ENCODE measurements at regions not wholly inside any gene's neighbourhood (a gene's known extent, or its start where the extent isn't known, plus 50 kb on each side); places are given as distances from the start of the nearest gene placed in this dataset.
"Not testable (repeated sequence)": the region's sequence is repeated elsewhere in the genome, so short reads cannot be mapped to it uniquely, and the experiment has no call there.

DNA sequence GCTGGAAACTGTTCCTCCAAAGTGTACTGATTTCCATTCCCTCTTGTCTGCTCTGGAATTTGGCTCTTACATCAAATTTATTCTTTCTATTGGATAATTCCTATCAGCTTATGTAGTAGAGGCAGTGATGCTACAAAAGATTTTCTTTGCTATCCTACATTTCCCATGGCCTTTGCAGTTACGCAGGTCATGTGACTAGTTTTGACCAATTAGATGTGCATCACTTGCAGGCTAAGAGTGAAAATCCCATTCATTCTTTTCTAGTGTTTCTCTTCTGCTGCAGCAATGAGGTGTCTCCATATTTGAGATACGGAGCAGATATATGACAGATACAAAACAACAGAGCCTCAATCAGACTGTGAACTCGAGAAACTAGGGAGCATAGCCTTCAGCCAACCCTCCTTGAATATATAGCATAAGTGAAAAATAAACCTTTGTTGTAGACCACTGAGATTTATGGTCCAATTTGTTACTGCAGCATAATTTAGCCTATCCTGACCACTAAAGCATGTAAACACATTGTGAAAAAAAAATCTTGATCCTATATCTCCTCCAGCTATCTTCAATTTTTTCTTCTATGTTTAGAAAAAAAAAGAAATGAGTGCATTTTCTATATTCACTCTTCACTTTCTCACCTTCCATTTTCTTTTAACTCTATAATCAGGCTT is 102.0 kb downstream of the HNMT start:
- DNase-seq, result no peak

DNA sequence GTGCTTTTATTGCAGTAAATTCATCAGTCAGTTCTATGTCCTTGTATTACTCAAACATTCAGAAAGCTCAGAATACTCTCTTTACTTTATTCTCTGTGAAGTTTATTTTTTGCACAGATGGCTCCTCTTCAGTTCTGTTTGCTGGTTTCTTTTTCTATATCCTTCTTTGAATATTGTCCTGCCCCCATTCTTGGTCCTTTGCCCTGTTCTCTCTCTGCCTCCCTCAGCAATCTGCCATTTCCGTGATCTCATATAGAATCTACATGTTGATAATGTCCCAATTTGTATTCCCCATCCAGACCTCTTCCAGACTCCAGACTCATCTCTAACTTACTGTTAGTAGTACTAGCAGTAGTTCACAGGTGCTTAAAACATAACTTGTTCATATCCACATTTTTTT is 102.6 kb downstream of the HNMT start:
- DNase-seq, result no peak

DNA sequence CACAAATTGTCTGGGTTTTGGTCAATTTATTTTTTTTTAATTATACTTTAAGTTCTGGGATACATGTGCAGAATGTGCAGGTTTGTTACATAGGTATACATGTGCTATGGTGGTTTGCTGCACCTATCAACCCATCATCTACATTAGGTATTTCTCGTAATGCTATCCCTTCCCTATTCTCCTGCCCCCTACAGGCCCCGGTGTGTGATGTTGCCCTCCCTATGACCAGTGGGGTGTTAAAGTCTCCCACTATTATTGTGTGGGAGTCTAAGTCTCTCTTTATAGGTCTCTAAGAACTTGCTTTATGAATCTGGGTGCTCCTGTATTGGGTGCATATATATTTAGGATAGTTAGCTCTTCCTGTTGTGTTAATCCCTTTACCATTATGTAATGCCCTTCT is 104.4 kb downstream of the HNMT start:
- not testable (repeated sequence) for DNase-seq

DNA sequence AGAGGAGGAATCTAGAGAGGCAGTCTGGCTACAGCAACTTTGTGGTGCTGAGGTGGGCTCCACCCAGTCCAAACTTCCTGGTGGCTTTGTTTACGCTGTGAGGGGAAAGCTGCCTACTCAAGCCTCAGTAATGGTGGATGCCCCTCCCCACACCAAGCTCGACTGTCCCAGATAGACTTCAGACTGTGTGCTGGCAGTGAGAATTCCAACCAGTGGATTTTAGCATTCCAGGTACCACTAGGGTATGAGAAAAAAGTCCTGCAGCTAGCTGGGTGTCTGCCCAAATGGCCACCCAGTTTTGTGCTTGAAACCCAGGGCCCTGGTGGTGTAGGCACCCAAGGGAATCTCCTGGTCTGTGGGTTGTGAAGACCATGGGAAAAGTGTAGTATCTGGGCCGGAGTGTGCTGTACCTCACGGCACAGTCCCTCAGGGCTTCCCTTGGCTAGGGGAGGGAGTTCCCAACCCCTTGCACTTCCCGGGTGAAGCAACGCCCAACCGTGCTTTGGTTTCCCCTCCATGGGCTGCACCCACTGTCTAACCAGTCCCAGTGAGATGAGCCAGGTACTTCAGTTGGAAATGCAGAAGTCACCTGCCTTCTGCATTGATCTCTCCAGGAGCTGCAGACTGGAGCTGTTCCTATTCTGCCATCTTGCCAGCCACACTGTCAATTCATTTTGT is 106.9 kb downstream of the HNMT start:
- not testable (repeated sequence) for DNase-seq

DNA sequence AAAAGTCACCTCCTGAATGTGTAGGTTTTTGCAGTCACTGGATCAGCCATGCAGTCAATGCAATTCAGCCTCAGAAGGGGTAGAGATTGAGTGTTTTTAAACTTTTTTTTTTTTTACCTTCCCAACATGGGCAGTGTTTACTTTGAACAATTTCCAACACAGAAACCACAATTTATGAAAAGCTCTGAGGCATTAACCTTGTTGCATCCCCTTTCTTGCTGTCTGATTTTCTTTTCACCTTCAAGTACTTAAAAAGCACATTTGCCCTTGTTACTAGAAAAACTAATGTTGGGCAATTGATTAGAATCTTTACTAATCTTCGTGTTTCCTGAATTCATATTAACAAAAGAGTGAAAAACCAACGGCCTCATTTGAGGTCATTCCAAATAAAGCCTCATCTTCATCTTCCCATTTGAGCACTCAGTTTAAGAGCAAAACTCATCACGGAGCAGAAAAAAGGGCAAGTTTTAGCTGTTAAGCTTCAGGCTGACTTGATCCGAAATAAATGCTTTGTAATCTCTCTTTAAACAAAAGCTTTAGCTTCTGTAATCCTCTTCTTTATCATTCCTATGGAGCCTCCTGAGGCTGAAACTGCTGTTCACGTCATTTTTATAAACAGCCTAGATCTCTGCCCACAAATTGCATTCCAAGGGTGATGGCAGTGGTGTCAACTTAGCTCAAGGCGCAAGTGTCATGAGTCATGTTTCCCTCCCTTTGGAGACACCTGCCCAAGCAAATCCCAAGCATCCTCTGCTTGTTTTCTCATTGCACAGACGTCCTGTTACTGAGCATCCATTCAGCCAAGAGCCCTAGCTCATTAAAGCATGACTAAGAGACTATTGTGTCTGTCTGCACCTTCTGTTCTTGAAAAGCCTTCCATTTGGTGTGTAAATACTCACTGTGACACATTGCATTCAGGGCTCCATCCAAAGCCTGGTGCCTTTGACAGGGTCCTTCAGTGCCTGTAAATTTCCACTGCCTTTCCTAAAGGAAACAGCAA is 107.7 kb downstream of the HNMT start:
- DNase-seq, result peak; percentile 57

DNA sequence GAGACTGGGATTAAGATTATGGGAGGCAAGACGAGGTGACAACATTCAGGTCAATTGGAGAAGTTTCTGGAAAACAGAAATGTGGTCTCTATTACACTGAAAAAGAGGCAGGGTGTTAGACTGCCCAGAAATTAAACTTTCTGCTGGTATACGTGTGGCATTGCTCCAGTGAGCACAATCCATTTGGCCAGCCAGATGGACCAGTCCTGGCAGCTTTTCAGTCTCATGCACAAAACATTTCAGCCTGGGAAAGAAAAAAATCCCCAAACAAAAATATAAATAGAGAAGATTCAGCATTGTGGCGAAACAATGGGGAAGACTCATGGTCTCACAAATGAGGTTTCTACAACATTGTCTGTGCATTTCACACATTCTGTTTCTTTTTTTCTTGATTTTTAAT is 113.9 kb downstream of the HNMT start:
- DNase-seq, result no peak

DNA sequence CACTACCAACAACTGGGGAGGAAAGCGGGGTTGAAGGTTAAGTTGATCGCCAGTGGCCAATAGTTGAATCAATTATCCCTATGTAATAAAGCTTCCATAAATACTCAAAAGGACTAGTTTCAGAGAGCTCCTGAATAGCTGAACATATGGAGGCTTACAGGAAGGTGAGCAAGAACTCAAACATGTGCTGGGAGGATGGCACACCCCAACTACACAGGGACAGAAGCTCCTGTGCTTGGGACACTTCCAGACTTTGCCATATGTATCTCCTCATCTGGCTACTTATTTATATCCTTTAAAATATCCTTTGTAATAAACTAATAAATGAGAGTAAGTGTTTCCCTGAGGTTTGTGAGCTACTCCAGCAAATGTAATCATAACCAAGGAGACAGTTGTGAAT is 115.7 kb downstream of the HNMT start:
- DNase-seq, result no peak

DNA sequence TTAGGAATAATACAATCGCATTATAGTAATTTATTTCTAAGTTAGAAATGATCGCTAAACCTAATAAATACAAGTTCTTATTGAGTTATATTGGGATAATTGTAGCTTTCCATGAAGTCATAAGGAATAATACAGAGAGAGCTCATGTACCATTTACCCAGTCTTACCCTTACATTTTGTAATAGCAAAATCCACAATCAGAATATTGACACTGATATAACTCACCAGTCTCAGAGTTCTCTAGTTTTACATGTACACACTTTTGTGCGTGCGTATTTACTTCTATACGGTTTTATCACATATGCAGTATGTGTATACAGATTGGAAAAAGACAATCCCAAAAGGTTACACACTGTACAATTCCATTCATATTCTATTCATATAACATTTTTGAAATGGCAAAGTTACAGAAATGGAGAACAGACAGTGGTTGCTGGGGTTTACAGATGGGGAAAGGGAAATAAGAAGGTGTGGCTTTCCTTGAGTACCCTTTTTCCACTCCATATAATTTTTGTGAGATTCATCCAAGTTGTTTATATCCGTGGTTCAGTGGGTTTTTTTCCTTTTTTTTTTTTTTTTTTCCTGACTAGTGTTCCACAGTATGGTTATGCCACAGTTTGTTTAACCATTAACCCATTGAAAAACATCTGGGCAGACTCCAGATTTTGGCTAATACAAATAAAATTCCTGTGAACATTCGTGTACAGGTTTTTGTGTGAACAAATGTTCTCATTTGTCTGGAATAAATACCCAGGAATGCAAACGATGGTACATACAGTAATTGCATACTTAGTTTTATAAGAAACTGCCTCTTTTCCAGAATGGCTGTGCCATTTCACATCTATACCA is 117.2 kb downstream of the HNMT start:
- DNase-seq, result no peak

DNA sequence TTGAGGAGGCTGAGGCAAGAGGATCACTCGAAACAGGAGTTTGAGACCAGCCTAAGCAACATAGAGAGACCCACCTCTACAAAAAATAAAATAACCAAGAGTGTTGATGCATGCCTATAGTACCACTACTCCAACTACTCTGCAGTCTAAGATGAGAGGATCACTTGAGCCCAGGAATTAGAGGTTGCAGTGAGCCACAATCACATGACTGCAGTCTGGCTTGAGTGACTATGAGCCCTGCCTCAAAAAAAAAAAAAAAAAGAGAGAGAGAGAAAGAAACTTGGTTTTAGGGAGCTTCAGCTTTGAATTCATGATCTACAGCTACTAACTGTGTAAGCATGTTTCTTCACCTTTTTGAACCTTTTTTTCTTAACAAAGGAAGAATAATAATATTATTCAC is 119.9 kb downstream of the HNMT start:
- no peak for DNase-seq

DNA sequence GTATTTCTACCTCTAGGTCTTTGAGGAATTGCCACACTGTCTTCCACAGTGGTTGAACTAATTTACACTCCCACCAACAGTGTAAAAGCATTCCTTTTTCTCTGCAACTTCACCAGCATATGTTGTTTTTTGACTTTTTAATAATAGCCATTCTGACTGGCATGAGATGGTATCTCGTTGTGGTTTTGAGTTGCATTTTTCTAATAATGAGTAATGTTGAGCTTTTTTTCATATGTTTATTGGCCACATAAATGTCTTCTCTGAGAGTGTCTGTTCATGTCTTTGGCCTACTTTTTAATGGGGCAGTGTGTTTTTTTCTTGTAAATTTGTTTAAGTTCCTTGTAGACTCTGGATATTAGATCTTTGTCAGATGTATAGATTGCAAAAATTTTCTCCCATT is 121.2 kb downstream of the HNMT start:
- DNase-seq, result not testable (repeated sequence)

DNA sequence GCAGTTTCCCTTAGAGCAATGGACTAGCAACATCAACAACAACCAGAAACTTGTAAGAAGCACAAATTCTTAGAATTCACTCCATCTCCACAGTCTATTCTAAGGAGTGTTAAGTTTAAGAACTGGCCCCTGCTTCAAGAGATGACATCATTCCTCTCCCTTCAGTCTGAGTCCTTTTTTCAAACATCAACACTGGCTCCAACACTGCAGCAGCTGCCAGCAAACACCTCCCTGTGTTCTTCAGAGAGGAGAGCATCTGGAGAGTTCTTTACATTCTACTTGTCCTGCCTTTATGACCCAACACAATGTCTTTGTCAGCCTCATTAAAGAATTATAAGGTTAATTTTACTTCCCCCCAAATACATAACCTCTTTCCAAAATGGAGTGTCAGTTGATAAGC is 122.3 kb downstream of the HNMT start:
- DNase-seq, result no peak

DNA sequence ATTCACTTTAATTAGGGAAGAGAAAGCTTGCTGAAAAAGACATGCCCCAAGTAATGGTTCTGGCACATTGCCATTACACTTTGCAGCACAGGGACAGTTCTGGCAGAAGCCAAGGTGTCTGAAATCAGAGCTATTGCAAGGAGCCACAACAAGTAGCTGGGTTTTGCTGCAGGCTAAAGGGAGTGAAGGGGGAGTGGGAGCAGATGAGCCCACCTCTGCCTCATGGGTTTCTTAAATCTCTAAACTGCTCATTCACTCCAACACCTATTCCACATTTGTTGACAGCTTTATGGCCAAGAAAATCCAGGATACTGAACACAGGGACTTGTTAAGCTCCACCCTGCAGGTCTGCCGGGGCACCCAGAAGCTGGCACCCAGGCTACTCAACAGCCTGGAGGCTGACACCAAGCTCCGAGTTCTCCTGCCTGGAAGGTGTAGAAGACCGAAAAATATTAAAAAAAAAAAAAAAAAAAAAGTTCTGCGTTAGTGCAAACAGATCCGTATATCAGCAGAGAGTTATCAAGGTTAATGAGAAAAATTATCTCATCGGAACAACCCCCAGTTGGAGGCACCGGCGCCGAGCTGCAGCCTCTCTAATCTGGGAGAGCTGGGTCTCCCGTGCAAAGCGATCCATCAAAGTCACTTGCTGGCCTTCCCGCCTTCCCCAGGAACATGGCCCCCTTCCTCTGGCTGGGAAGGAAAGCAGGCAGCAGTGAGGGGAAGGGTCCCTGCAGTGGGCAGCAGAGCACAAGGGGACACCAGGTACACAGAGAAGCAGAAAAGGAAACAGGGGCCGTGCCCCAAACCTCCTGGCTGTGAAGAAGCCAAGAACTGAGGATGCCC is 123.7 kb downstream of the HNMT start:
- peak; percentile 72 for DNase-seq

DNA sequence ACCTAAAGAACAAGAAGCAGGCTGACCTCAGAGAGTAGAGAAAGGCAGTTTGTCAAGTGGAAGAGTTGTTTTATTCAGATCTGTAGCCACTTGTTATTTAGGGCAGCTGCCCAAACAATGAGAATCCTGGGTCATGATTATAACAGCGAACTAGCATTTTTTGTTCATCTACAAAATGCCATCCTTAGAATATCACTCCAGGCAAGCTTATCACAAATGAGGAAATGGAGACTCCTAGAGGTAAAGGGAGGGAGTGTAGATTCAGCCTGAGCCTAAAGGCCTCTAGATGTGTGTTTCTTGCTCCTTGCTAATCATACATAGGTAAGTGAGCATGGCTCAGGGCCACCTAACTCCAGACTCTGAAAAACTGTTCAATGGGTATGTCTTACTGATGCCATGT is 126.1 kb downstream of the HNMT start:
- DNase-seq, result no peak

DNA sequence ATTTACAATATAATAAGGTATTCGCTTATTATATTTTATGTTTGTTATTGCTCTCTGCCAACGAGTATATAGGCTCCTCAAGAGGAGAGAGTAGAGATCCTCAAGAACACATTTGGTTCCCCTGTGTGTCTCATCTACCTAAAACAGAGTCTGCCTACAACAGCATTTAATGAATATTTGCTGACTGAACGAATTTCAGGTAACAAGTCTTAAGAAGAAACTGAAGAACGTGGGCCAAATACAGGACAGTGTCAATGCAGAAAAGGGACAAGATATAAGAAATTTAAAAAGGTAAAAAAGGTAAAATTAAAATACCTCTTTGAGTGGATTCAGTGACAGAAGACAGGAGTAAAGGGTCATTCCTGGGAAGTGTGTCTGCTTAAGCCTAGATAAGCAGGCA is 129.2 kb downstream of the HNMT start:
- no peak for DNase-seq

DNA sequence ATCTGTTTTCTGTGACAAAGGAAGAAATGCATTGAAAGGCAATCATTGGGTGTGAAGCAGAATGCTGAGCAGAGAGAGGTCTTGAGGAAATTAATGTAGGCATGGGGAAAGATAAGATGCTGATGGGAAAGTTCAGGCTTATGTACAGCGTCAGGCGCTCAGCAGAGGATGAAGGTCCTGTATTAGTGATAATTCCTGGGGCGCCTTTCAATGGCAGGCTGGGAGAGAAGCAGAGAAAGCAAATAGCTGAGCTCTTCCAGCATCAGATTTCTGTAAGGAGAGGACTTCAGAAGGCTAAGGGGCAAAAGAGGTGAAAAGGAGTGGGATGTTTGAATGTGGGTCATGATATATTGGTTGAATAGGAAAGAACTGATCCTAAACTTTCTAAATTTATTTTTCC is 129.8 kb downstream of the HNMT start:
- no peak for DNase-seq

DNA sequence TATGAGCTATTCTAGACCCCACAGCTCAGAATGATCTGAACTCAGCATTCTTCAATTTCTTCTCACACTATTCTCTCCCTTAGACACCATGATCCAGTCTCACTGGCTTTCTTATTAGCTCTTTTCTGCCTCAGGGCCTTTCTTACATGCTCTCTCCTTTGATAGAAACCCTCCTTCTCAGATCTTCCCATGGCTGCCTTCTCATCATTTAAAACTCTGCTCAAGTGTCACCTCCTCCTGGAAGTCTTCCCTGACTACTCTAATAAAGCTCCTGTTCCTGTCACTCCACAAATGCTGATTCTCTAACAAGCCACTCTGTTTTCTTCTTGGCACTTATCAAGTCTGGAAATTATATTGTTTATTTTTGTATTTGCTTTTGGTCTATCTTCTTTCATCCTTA is 131.1 kb downstream of the HNMT start:
- no peak for DNase-seq

DNA sequence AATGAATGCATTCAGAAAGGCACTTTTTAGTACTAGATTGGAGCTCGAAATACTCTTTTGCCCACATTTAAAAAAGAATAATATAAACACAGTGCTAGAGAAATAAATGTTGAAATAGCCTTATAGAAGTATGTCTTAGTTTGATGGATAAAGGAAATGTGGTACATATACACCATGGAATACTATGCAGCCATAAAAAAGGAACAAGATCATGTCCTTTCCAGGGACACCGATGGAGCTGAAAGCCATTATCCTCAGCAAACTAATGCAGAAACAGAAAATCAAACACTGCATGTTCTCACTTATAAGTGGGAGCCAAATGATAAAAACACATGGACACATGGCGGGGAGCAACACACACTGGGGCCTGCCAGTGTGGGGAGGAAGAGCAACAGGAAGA is 135.0 kb downstream of the HNMT start:
- not testable (repeated sequence) for DNase-seq

DNA sequence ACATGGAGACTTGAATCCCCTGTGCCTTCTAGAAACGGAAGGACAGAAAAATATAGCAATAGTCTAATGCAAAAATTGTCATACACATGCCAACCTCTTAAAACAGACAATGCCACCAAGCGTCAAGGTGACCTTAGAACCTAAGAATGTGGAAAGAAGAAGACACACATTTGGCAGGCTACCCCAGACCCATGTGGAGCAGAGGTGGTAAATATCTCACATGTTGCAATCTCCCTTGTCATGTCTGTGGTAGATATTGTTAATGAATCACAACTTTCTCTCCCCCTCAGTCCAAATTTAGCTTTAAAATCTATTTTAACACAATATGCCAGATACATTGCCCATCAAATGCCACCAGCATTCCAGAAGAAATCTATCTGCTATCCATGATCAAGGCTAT is 137.4 kb downstream of the HNMT start:
- DNase-seq, result no peak

DNA sequence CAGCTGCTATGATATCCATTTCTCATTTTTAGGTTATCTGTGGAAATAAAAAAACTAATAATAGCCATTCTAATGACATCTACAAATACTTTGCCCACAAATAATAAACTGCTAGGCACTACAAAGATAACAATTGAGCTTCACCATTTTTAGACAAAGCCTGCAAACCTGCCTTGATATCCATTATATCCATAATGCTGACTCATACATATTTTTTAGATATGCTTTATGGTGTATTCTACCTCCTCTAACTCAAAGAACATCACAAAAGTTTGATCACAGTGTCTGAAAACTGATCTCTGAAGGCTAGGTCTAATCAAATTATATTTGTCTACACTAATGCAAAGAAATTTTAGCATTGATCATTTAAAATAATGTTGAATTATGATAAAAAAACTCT is 138.4 kb downstream of the HNMT start:
- DNase-seq, result no peak

DNA sequence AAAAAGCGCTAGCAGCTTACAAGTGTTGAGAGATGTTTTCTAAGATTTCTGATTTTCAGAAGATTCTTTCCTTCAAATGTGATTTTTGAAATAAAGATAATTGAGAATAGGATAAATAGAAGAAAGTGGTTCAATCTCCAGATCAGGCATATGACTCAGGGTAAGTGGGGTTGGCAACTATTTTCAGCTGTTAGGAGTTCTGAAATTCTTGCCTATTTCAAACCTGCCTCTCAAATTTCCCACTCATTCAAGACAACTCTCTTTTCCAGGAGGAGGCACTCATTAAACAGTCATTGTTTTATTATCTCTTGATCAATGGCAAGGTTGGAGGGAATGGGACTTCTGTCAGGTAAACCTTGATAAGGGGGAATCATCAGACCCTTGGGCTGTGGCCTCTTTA is 138.9 kb downstream of the HNMT start:
- DNase-seq, result no peak

DNA sequence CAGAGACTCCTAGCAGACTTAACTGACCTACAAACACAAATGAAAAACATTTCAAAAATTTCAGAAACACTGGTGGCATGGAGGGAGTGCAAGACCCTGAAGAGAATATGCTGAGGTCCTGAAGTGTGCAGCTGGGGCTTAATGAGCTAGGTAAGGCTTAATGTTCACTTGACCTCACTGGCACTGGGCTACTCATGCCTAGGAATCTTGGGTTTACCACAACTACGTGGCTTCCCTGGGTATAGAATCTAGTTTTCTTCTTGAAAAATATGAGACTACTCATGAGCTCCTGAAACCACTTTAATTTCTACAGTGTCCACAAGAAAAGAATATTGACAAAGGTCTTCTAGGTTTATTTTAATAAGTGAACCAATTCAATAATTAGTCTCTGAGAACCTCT is 139.8 kb downstream of the HNMT start:
- DNase-seq, result no peak

DNA sequence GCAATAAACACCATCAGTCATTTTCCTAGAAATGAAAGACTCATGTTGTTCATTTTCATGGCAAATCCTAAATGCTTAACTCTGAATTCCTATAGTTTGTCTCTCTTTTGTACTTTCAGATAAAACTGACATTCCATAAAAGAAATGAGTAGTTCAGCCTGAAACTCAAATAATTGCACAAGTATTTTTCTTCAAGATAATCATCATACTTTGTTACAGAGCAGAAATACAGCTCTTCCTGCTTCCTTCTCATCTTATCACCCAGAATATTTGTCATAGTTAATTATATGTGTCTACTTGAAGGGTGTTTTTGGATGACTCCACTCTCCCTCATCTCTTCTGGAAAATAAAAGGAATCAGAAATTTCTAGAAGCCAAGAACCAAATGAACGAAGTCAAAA is 141.1 kb downstream of the HNMT start:
- DNase-seq, result no peak
